ENCODE measurements at regions not wholly inside any gene's neighbourhood (a gene's known extent, or its start where the extent isn't known, plus 50 kb on each side); places are given as distances from the start of the nearest gene placed in this dataset.

GRCh38 chr3:117998071-117998470 is 1036.6 kb downstream of the IGSF11 start:
- TF ChIP-seq CTCF (IDR thresholded peaks at IDR 0.05; ENCODE audit: low read depth, low read length, missing control alignments), result no peak
- no peak overlapping the region for H3K4me3 ChIP-seq (ENCODE audit: low read depth, low read length)
- no peak for DNase-seq (ENCODE audit: low read depth)

GRCh38 chr3:118000219-118000618 is 1034.4 kb downstream of the IGSF11 start:
- H3K4me3 ChIP-seq (ENCODE audit: low read depth, low read length), result no peak overlapping the region
- DNase-seq (ENCODE audit: low read depth), result no peak
- TF ChIP-seq CTCF (IDR thresholded peaks at IDR 0.05; ENCODE audit: low read depth, low read length, missing control alignments), result no peak

GRCh38 chr3:118001380-118001779 is 1033.3 kb downstream of the IGSF11 start:
- H3K4me3 ChIP-seq (ENCODE audit: low read depth, low read length), result no peak overlapping the region
- TF ChIP-seq CTCF (IDR thresholded peaks at IDR 0.05; ENCODE audit: low read depth, low read length, missing control alignments), result no peak
- no peak for DNase-seq (ENCODE audit: low read depth)

GRCh38 chr3:118011910-118012309 is 1022.7 kb downstream of the IGSF11 start:
- TF ChIP-seq CTCF (IDR thresholded peaks at IDR 0.05; ENCODE audit: low read depth, low read length, missing control alignments), result no peak
- DNase-seq (ENCODE audit: low read depth), result no peak
- no peak overlapping the region for H3K4me3 ChIP-seq (ENCODE audit: low read depth, low read length)

- DNase-seq (ENCODE audit: low read depth), result no peak
- no peak overlapping the region for H3K4me3 ChIP-seq (ENCODE audit: low read depth, low read length)
- no peak for TF ChIP-seq CTCF (IDR thresholded peaks at IDR 0.05; ENCODE audit: low read depth, low read length, missing control alignments)
Measured at GRCh38 chr3:118029049-118029448, 1005.6 kb downstream of the IGSF11 start.

GRCh38 chr3:118036215-118036614 is 998.4 kb downstream of the IGSF11 start:
- no peak overlapping the region for H3K4me3 ChIP-seq (ENCODE audit: low read depth, low read length)
- no peak for DNase-seq (ENCODE audit: low read depth)
- no peak for TF ChIP-seq CTCF (IDR thresholded peaks at IDR 0.05; ENCODE audit: low read depth, low read length, missing control alignments)

GRCh38 chr3:118055381-118055780 is 979.3 kb downstream of the IGSF11 start:
- H3K4me3 ChIP-seq (ENCODE audit: low read depth, low read length), result no peak overlapping the region
- DNase-seq (ENCODE audit: low read depth), result no peak
- TF ChIP-seq CTCF (IDR thresholded peaks at IDR 0.05; ENCODE audit: low read depth, low read length, missing control alignments), result no peak

Data from GM12864 (cell line).